Progenitor cell of endocrine pancreas (in vitro differentiated cells): ENCODE measurements at regions not wholly inside any gene's neighbourhood (a gene's known extent, or its start where the extent isn't known, plus 50 kb on each side); places are given as distances from the start of the nearest gene placed in this dataset.
A peak's percentile ranks its signal among the peaks of the same experiment; 100 is the strongest.

Experiments used
- DNase-seq: peaks from one replicate; pipeline ENCODE4 v3.0.0; 2021; ENCODE audit warnings: low spot score; ENCODE audit not compliant: unreplicated experiment
- H3K27ac Mint-ChIP-seq: 2 replicates; pipeline ENCODE4 v1.8.0; 2021; ENCODE audit warnings: mild to moderate bottlenecking, moderate library complexity, mixed read lengths
- H3K27me3 Mint-ChIP-seq: 2 replicates; pipeline ENCODE4 v1.8.0; 2021; ENCODE audit warnings: mixed read lengths
- H3K36me3 Mint-ChIP-seq: 2 replicates; pipeline ENCODE4 v1.8.0; 2022; ENCODE audit warnings: mixed read lengths; ENCODE audit not compliant: insufficient read depth
- H3K4me1 Mint-ChIP-seq: 2 replicates; pipeline ENCODE4 v1.8.0; 2021; ENCODE audit warnings: low read depth, mixed read lengths
- H3K4me3 Mint-ChIP-seq: 2 replicates; pipeline ENCODE4 v1.8.0; 2021; ENCODE audit warnings: low read depth, mild to moderate bottlenecking, moderate library complexity, mixed read lengths
- H3K9me3 Mint-ChIP-seq: 2 replicates; pipeline ENCODE4 v1.8.0; 2021; ENCODE audit warnings: low read depth, mixed read lengths
- CTCF ChIP-seq: fragments of 200-600 bp; sonication (generic); IDR thresholded peaks from one replicate; pipeline ENCODE4 v1.5.0; 2021; ENCODE audit warnings: antibody characterized with exemption, mild to moderate bottlenecking; ENCODE audit not compliant: unreplicated experiment

- no peaks in the 10 kb centered on the region for H3K4me1 Mint-ChIP-seq
Observed at GRCh38 chr4:112938461-112939058, 110.9 kb upstream of the ANK2 start.

GRCh38 chr4:112939901-112940300, 109.6 kb upstream of the ANK2 start:
- Mint-ChIP-seq H3K9me3 (no peaks in the 10 kb centered on the region), H3K27me3 (no peaks in the 10 kb centered on the region), H3K27ac (no peak overlapping the region), H3K4me3 (no peak overlapping the region), H3K4me1 (no peaks in the 10 kb centered on the region), H3K36me3 (no peaks in the 10 kb centered on the region)
- no peak for DNase-seq
- no peak for TF ChIP-seq CTCF

More at GRCh38 chr4:112938461-112939058, 110.9 kb upstream of the ANK2 start:
- TF ChIP-seq CTCF, result peak; percentile 70
- Mint-ChIP-seq H3K4me3 (no peak overlapping the region), H3K27me3 (no peaks in the 10 kb centered on the region), H3K36me3 (no peaks in the 10 kb centered on the region), H3K27ac (no peak overlapping the region), H3K9me3 (no peaks in the 10 kb centered on the region)
- DNase-seq, result no peak

- Mint-ChIP-seq H3K4me3 (no peak overlapping the region), H3K4me1 (no peaks in the 10 kb centered on the region), H3K27ac (no peak overlapping the region), H3K27me3 (no peaks in the 10 kb centered on the region), H3K9me3 (no peaks in the 10 kb centered on the region), H3K36me3 (no peaks in the 10 kb centered on the region)
- DNase-seq, result no peak
- no peak for TF ChIP-seq CTCF
Observed at GRCh38 chr4:112940336-112940735, 109.1 kb upstream of the ANK2 start.

- Mint-ChIP-seq H3K9me3 (no peaks in the 10 kb centered on the region), H3K36me3 (no peaks in the 10 kb centered on the region), H3K4me3 (no peak overlapping the region), H3K27me3 (no peaks in the 10 kb centered on the region), H3K4me1 (no peaks in the 10 kb centered on the region), H3K27ac (no peak overlapping the region)
- no peak for TF ChIP-seq CTCF
- DNase-seq, result no peak
Observed at GRCh38 chr4:112942077-112942476, 107.4 kb upstream of the ANK2 start.

GRCh38 chr4:112942997-112943396, 106.5 kb upstream of the ANK2 start:
- no peak overlapping the region for H3K27ac Mint-ChIP-seq
- H3K36me3 Mint-ChIP-seq, result no peaks in the 10 kb centered on the region
- DNase-seq, result no peak
- no peaks in the 10 kb centered on the region for H3K4me1 Mint-ChIP-seq
- no peak overlapping the region for H3K4me3 Mint-ChIP-seq
- H3K27me3 Mint-ChIP-seq, result no peaks in the 10 kb centered on the region
- TF ChIP-seq CTCF, result no peak
- no peaks in the 10 kb centered on the region for H3K9me3 Mint-ChIP-seq
